A673 (cell line): ENCODE measurements at regions not wholly inside any gene's neighbourhood (a gene's known extent, or its start where the extent isn't known, plus 50 kb on each side); places are given as distances from the start of the nearest gene placed in this dataset.
A peak's percentile ranks its signal among the peaks of the same experiment; 100 is the strongest.

Experiments used
- BruUV-seq: library from RNA; stranded (reverse); fragments of 400-500 nt; replicated peaks from 2 replicates; lab custom pipeline; 2021; lab: Mats Ljungman, UMichigan
- CTCF ChIA-PET: fragments of 300-600 bp; sonication (Branson Sonifier 250); formaldehyde crosslinking; loops from one replicate; lab custom pipeline; 2022; ENCODE audit warnings: antibody characterized with exemption; lab: Charles Lee
- POLR2A ChIA-PET: fragments of 300-600 bp; sonication (Branson Sonifier 250); formaldehyde crosslinking; loops from one replicate; lab custom pipeline; 2022; ENCODE audit warnings: antibody characterized with exemption; ENCODE audit not compliant: low non-redundant PET; lab: Charles Lee
- DNase-seq: peaks from one replicate; pipeline ENCODE4 v3.0.0-alpha.2; 2015; ENCODE audit warnings: low spot score
- H3K27ac ChIP-seq: fragments of 200-600 bp; sonication (generic); 2 replicates; pipeline ENCODE4 v1.5.1; 2016; ENCODE audit warnings: mixed run types, low read depth, mild to moderate bottlenecking, mixed read lengths, antibody characterized with exemption, low read length; ENCODE audit not compliant: poor library complexity, severe bottlenecking
- H3K27me3 ChIP-seq: fragments of 200-600 bp; sonication (generic); replicated peaks from 2 replicates; pipeline ENCODE4 v1.6.1; 2017; ENCODE audit warnings: mixed run types, low read depth, mild to moderate bottlenecking, mixed read lengths, antibody characterized with exemption, low read length; ENCODE audit not compliant: insufficient read depth, poor library complexity
- H3K36me3 ChIP-seq: fragments of 200-600 bp; sonication (generic); 2 replicates; pipeline ENCODE4 v1.6.1; 2016; ENCODE audit warnings: mixed run types, mild to moderate bottlenecking, mixed read lengths, antibody characterized with exemption, low read length; ENCODE audit not compliant: insufficient read depth, poor library complexity, severe bottlenecking
- H3K4me1 ChIP-seq: fragments of 200-600 bp; sonication (generic); 2 replicates; pipeline ENCODE4 v1.6.1; 2017; ENCODE audit warnings: mixed run types, mild to moderate bottlenecking, mixed read lengths, antibody characterized with exemption, low read length; ENCODE audit not compliant: insufficient read depth, poor library complexity, severe bottlenecking
- H3K4me3 ChIP-seq: fragments of 200-600 bp; sonication (generic); 2 replicates; pipeline ENCODE4 v1.5.1; 2016; ENCODE audit warnings: low read depth, mixed run types, mild to moderate bottlenecking, mixed read lengths, low read length; ENCODE audit not compliant: poor library complexity, severe bottlenecking
- H3K9me3 ChIP-seq: fragments of 200-600 bp; sonication (generic); 2 replicates; pipeline ENCODE4 v1.6.1; 2016; ENCODE audit warnings: mixed run types, low read depth, mild to moderate bottlenecking, mixed read lengths, antibody characterized with exemption, low read length; ENCODE audit not compliant: poor library complexity, severe bottlenecking
- CTCF ChIP-seq: fragments of 300-800, 200-600 bp; sonication (generic); conservative IDR thresholded peaks from 2 replicates; pipeline ENCODE4 v1.5.1; 2017; ENCODE audit warnings: low read depth, mild to moderate bottlenecking, antibody characterized with exemption, low read length, moderate library complexity, mixed read lengths
- EZH2 ChIP-seq: fragments of 200-600 bp; sonication (generic); IDR thresholded peaks from 2 replicates; pipeline ENCODE4 v1.6.1; 2017; ENCODE audit warnings: borderline replicate concordance, low read depth, mild to moderate bottlenecking, mixed read lengths, antibody characterized with exemption, low read length; ENCODE audit not compliant: poor library complexity, severe bottlenecking
- intact Hi-C: fragments of 100-400 bp; cut with micrococcal nuclease; formaldehyde crosslinking; loops from one replicate; pipeline ENCODE4 v1.10.0; 2022; ENCODE audit not compliant: unreplicated experiment

- H3K9me3 ChIP-seq = no peaks in the 10 kb centered on the region
- no peak for DNase-seq
- no peaks in the 10 kb centered on the region for H3K36me3 ChIP-seq
- no TSS peak for BruUV-seq
- intact Hi-C loops = no loop called here
- no peaks in the 10 kb centered on the region for H3K27me3 ChIP-seq
- H3K4me3 ChIP-seq = no peak overlapping the region
- ChIA-PET CTCF (no interaction called here), POLR2A (no interaction called here)
- no peak overlapping the region for H3K27ac ChIP-seq
- TF ChIP-seq EZH2 = no peak
- TF ChIP-seq CTCF = no peak
- H3K4me1 ChIP-seq = peaks cover 6% of the 10 kb centered on the region
These were observed 85.3 kb upstream of the RNU6-1 start for GRCh38 chr15:67925182-67925581.

GRCh38 chr15:67927501-67928168, 87.8 kb upstream of the RNU6-1 start:
- Histone ChIP-seq H3K27ac (no peak overlapping the region), H3K4me1 (peaks cover 6% of the 10 kb centered on the region), H3K4me3 (no peak overlapping the region), H3K36me3 (no peaks in the 10 kb centered on the region), H3K9me3 (no peaks in the 10 kb centered on the region), H3K27me3 (no peaks in the 10 kb centered on the region)
- no TSS peak for BruUV-seq
- POLR2A ChIA-PET = no interaction called here
- CTCF ChIA-PET = no interaction called here
- intact Hi-C loops = no loop called here
- DNase-seq = peak; percentile 69
- TF ChIP-seq EZH2 (no peak), CTCF (no peak)

- DNase-seq = no peak
- Histone ChIP-seq H3K36me3 (no peaks in the 10 kb centered on the region), H3K27ac (no peak overlapping the region), H3K27me3 (no peaks in the 10 kb centered on the region), H3K4me3 (no peak overlapping the region), H3K9me3 (no peaks in the 10 kb centered on the region), H3K4me1 (peaks cover 6% of the 10 kb centered on the region)
- TF ChIP-seq EZH2 = no peak
- TF ChIP-seq CTCF = no peak
- BruUV-seq = no TSS peak
- ChIA-PET POLR2A (no interaction called here), CTCF (no interaction called here)
- intact Hi-C loops = no loop called here
These were observed 88.8 kb upstream of the RNU6-1 start for GRCh38 chr15:67928666-67929065.
